ENCODE measurements at regions not wholly inside any gene's neighbourhood (a gene's known extent, or its start where the extent isn't known, plus 50 kb on each side); places are given as distances from the start of the nearest gene placed in this dataset.

- Histone ChIP-seq H3K4me2 (ENCODE audit: insufficient read depth, low read length) (no peak overlapping the region), H3K4me3 (replicated peaks in 1 of 3; ENCODE audit: insufficient read depth in 1 of 3, low read depth in 1 of 3, low read length in 3 of 3) (no peak overlapping the region), H3K27ac (ENCODE audit: insufficient read depth, low read depth, low read length) (no peak overlapping the region), H4K20me1 (replicated peaks; ENCODE audit: control insufficient read depth, extremely low read depth, insufficient read depth, low read length) (no peaks in the 10 kb centered on the region), H2AFZ (ENCODE audit: low read depth, low read length) (no peak overlapping the region), H3K27me3 (ENCODE audit: control insufficient read depth in 2 of 2, insufficient read depth in 2 of 2, low read length in 2 of 2) (no peaks in the 10 kb centered on the region), H3K79me2 (ENCODE audit: control insufficient read depth, insufficient read depth, low read length) (no peaks in the 10 kb centered on the region), H3K36me3 (ENCODE audit: control insufficient read depth in 2 of 2, extremely low read depth in 1 of 2, insufficient read depth in 2 of 2, low read length in 2 of 2) (no peaks in the 10 kb centered on the region), H3K9me3 (replicated peaks; ENCODE audit: control insufficient read depth, insufficient read depth, low read length) (peaks cover 3% of the 10 kb centered on the region), H3K4me1 (ENCODE audit: control insufficient read depth, extremely low read depth, insufficient read depth, low read length) (no peaks in the 10 kb centered on the region), H3K9ac (replicated peaks; ENCODE audit: extremely low read depth, insufficient read depth, low read length) (no peak overlapping the region), H3K9me1 (replicated peaks; ENCODE audit: control insufficient read depth, extremely low read depth, insufficient read depth, low read length) (no peaks in the 10 kb centered on the region)
- dilution Hi-C loops (cut with MboI; ENCODE audit: extremely low pct_ligation_motif_present, low sequenced_read_pairs) (no loop called here), intact Hi-C loops (cut with micrococcal nuclease) (no loop called here)
- TF ChIP-seq JUN (IDR thresholded peaks at IDR 0.05; ENCODE audit: borderline replicate concordance, insufficient read depth, insufficient read length, low read depth), result no peak
- no peak for TF ChIP-seq GATA2 (IDR thresholded peaks at IDR 0.05; ENCODE audit: insufficient read depth, insufficient read length, low read depth, low read length)
- no peak for TF ChIP-seq FOS (IDR thresholded peaks at IDR 0.05; ENCODE audit: borderline replicate concordance, insufficient read depth, low read length)
- TF ChIP-seq CTCF (IDR thresholded peaks at IDR 0.05; ENCODE audit: extremely low read depth in 1 of 2, insufficient read depth in 1 of 2, low read depth in 1 of 2, low read length in 2 of 2), result no peak
- TF ChIP-seq MYC (IDR thresholded peaks at IDR 0.05; ENCODE audit: low read depth, low read length), result no peak
- POLR2A ChIA-PET, result no interaction called here
- no peak for DNase-seq (ENCODE audit: low read depth, low spot score)
- CTCF ChIA-PET, result no interaction called here
- BruUV-seq (replicated peaks), result no TSS peak
- FAIRE-seq, result no peak
These were observed 108.6 kb upstream of the CDH6 start for GRCh38 chr5:31084871-31085270.

GRCh38 chr5:31083364-31083763 is 110.1 kb upstream of the CDH6 start:
- H3K36me3 ChIP-seq (ENCODE audit: control insufficient read depth in 2 of 2, extremely low read depth in 1 of 2, insufficient read depth in 2 of 2, low read length in 2 of 2), result no peaks in the 10 kb centered on the region
- DNase-seq (ENCODE audit: low read depth, low spot score) (no peak), FAIRE-seq (no peak)
- no peak overlapping the region for H3K27ac ChIP-seq (ENCODE audit: insufficient read depth, low read depth, low read length)
- no TSS peak for BruUV-seq (replicated peaks)
- no peak overlapping the region for H3K4me3 ChIP-seq (replicated peaks in 1 of 3; ENCODE audit: insufficient read depth in 1 of 3, low read depth in 1 of 3, low read length in 3 of 3)
- peaks cover 3% of the 10 kb centered on the region for H3K9me3 ChIP-seq (replicated peaks; ENCODE audit: control insufficient read depth, insufficient read depth, low read length)
- H3K79me2 ChIP-seq (ENCODE audit: control insufficient read depth, insufficient read depth, low read length), result no peaks in the 10 kb centered on the region
- no peaks in the 10 kb centered on the region for H4K20me1 ChIP-seq (replicated peaks; ENCODE audit: control insufficient read depth, extremely low read depth, insufficient read depth, low read length)
- H3K9me1 ChIP-seq (replicated peaks; ENCODE audit: control insufficient read depth, extremely low read depth, insufficient read depth, low read length), result no peaks in the 10 kb centered on the region
- H3K4me2 ChIP-seq (ENCODE audit: insufficient read depth, low read length), result no peak overlapping the region
- ChIA-PET CTCF (no interaction called here), POLR2A (no interaction called here)
- no peak overlapping the region for H2AFZ ChIP-seq (ENCODE audit: low read depth, low read length)
- intact Hi-C loops (cut with micrococcal nuclease), result no loop called here
- H3K27me3 ChIP-seq (ENCODE audit: control insufficient read depth in 2 of 2, insufficient read depth in 2 of 2, low read length in 2 of 2), result no peaks in the 10 kb centered on the region
- no peak overlapping the region for H3K9ac ChIP-seq (replicated peaks; ENCODE audit: extremely low read depth, insufficient read depth, low read length)
- no peak for TF ChIP-seq CTCF (IDR thresholded peaks at IDR 0.05; ENCODE audit: extremely low read depth in 1 of 2, insufficient read depth in 1 of 2, low read depth in 1 of 2, low read length in 2 of 2)
- TF ChIP-seq FOS (IDR thresholded peaks at IDR 0.05; ENCODE audit: borderline replicate concordance, insufficient read depth, low read length), result no peak
- TF ChIP-seq JUN (IDR thresholded peaks at IDR 0.05; ENCODE audit: borderline replicate concordance, insufficient read depth, insufficient read length, low read depth), result no peak
- no peak for TF ChIP-seq POLR2A (IDR thresholded peaks at IDR 0.05; ENCODE audit: low read depth, low read length)
- no peak for TF ChIP-seq MYC (IDR thresholded peaks at IDR 0.05; ENCODE audit: low read depth, low read length)
- TF ChIP-seq POLR2AphosphoS5 (IDR thresholded peaks at IDR 0.05; ENCODE audit: insufficient read depth, low read depth, low read length), result no peak
- TF ChIP-seq MAX (IDR thresholded peaks at IDR 0.05; ENCODE audit: insufficient read depth, insufficient read length), result no peak
- no peak for TF ChIP-seq GATA2 (IDR thresholded peaks at IDR 0.05; ENCODE audit: insufficient read depth, insufficient read length, low read depth, low read length)
- dilution Hi-C loops (cut with MboI; ENCODE audit: extremely low pct_ligation_motif_present, low sequenced_read_pairs), result no loop called here
- H3K4me1 ChIP-seq (ENCODE audit: control insufficient read depth, extremely low read depth, insufficient read depth, low read length), result no peaks in the 10 kb centered on the region

Measured in endothelial cell of umbilical vein (primary cell).